Epithelial cell of proximal tubule (primary cell): ENCODE measurements at regions not wholly inside any gene's neighbourhood (a gene's known extent, or its start where the extent isn't known, plus 50 kb on each side); places are given as distances from the start of the nearest gene placed in this dataset.
"Not testable (repeated sequence)": the region's sequence is repeated elsewhere in the genome, so short reads cannot be mapped to it uniquely, and the experiment has no call there.

Source experiments
- DNase-seq: peaks from one replicate; pipeline ENCODE4 v3.0.0-alpha.2; 2011; ENCODE audit warnings: low read depth
- H3K4me3 ChIP-seq: 2 replicates; pipeline ENCODE4 v1.5.1; 2011; ENCODE audit warnings: low read depth, mild to moderate bottlenecking, low read length
- CTCF ChIP-seq: conservative IDR thresholded peaks from 2 replicates; pipeline ENCODE4 v1.5.1; 2012; ENCODE audit warnings: low read depth, mild to moderate bottlenecking, low read length

- H3K4me3 ChIP-seq, result no peak overlapping the region
- no peak for TF ChIP-seq CTCF
- no peak for DNase-seq
These were observed 632.5 kb upstream of the NRP1 start for GRCh38 chr10:33966946-33967345.

GRCh38 chr10:33965795-33966581, 631.5 kb upstream of the NRP1 start:
- H3K4me3 ChIP-seq, result no peak overlapping the region
- TF ChIP-seq CTCF, result no peak
- no peak for DNase-seq

GRCh38 chr10:33963729-33964128, 629.3 kb upstream of the NRP1 start:
- H3K4me3 ChIP-seq, result no peak overlapping the region
- TF ChIP-seq CTCF, result no peak
- no peak for DNase-seq

GRCh38 chr10:33956322-33956721, 621.9 kb upstream of the NRP1 start:
- not testable (repeated sequence) for H3K4me3 ChIP-seq, DNase-seq

- H3K4me3 ChIP-seq, result no peak overlapping the region
- DNase-seq, result no peak
- no peak for TF ChIP-seq CTCF
These were observed 621.2 kb upstream of the NRP1 start for GRCh38 chr10:33955676-33956075.

- no peak for DNase-seq
These were observed 618.4 kb upstream of the NRP1 start for GRCh38 chr10:33952692-33953360.

GRCh38 chr10:33950206-33950605, 615.7 kb upstream of the NRP1 start:
- DNase-seq, result no peak
- TF ChIP-seq CTCF, result no peak
- no peak overlapping the region for H3K4me3 ChIP-seq

More at GRCh38 chr10:33952692-33953360, 618.4 kb upstream of the NRP1 start:
- TF ChIP-seq CTCF, result no peak
- H3K4me3 ChIP-seq, result no peak overlapping the region
